Left forelimb (tissue), 1 donor: ENCODE measurements at regions not wholly inside any gene's neighbourhood (a gene's known extent, or its start where the extent isn't known, plus 50 kb on each side); places are given as distances from the start of the nearest gene placed in this dataset.
"Not testable (repeated sequence)": the region's sequence is repeated elsewhere in the genome, so short reads cannot be mapped to it uniquely, and the experiment has no call there.

Experiments used
- DNase-seq: peaks from one replicate; pipeline ENCODE4 v3.0.0-alpha.2; 2018; ENCODE audit warnings: low spot score

- no peak for DNase-seq
Observed at GRCh38 chr16:62760398-62760797, 724.2 kb upstream of the CDH8 start.

DNA sequence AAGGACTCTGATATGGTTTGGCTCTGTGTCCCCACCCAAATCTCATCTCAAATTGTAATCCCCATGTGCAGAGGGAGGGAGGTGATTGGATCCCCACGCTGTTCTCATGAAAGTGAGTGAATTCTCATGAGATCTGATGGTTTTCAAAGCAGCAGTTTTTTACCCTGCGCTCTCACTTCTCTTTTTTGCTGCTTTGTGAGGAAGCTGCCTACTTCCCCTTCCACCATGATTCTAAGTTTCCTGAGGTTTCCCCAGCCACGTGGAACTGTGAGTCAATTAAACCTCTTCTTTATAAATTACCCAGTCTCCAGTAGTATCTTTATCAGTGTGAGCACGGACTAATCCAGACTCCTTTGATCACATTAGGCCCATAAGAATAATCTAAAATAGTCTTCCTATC, 719.7 kb upstream of the CDH8 start:
- DNase-seq = no peak

- DNase-seq = no peak
Observed at GRCh38 chr16:62752854-62753253, 716.6 kb upstream of the CDH8 start.

DNA sequence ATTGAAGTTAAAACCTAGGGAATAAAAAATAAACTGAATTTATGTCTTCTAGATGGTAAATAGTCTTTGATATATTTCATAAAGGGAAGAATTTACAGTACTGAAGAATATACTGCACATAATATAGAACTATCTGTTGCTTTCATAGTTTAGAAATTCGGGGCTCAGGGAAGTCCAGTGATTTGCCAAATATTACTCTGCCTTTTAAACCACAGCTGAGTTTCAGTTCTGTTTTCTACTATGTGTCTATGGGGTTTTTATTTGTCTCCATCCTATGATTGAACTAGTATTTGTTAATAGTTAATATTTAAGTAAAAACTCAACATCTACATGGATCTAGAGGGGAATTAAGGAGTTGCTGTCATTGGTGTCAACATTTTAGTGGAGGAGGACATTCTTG, 715.0 kb upstream of the CDH8 start:
- no peak for DNase-seq

DNA sequence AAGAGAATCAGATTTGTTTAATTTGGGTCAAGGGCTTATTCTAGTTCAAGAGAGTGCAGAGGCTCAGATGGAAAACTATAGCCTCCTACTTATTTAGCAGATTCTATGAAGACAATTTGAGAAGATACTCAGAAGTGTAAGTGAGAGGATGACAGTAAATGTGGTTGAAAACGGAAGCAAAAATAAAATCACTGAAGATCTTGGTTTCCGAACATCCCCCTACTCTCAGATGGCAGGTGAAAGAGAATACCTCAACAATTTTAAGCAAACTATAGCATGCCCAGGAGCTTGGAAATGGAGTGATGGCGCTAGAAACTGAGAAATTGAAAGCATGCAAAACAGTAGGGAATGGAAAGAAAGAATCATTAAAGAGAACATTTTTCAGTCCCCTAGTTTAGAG, 705.5 kb upstream of the CDH8 start:
- no peak for DNase-seq

DNA sequence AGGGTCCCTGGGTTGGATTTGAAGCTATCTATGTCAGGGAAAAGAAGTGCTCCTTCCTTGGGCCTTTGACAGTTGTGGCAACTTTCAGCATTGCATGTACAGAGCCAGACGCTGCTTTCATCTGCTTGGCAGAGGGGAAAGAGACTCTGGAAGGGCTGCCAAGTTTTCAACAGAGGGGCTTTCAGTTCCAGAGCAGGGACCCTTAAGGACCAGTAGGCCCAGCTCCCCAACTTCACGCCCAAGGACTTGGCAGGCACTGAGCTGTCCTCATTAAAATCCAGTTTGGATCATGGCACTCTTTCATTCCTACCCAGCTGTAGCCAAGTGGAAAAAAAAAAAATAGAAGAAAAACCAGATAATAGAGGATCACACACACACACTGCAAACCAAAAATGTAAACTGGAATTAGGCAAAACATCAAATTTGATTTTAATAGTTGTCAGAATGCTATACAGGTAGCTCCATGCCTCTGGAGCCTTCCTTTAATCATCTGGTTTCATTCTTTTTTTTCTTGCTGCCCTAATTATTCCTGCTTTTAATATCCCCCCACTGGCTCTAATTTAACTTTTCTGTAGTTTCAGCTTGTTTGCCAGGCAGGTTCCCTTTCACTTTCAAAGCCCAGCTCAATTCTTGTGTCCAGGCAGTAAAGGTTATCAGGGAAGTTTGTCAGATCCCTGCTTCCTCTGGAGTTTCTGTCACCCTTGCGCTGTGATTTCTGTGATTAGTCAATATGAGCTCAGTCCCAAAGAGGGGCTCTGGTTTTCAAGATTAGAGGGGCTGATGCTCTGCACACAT, 702.6 kb upstream of the CDH8 start:
- no peak for DNase-seq

- DNase-seq = no peak
Observed at GRCh38 chr16:62732092-62732491, 695.9 kb upstream of the CDH8 start.

DNA sequence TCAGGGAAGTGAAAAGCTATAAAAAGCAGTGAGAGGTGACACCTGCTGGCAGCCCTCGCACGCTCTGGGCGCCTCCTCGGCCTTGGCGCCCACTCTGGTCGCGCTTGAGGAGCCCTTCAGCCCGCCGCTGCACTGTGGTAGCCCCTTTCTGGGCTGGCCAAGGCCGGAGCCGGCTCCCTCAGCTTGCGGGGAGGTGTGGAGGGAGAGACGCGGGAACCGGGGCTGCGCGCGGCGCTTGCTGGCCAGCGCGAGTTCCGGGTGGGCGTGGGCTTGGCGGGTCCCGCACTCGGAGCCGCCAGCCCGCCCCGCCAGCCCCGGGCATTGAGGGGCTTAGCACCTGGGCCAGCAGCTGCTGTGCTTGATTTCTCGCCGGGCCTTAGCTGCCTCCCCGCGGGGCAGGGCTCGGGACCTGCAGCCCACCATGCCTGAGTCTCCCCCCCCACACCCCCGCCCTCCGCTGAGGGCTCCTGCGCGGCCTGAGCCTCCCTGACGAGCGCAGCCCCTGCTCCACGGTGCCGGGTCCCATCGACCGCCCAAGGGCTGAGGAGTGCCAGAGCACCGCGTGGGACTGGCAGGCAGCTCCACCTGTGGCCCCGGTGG, 688.5 kb upstream of the CDH8 start:
- not testable (repeated sequence) for DNase-seq

GRCh38 chr16:62720651-62721050, 684.4 kb upstream of the CDH8 start:
- no peak for DNase-seq

DNA sequence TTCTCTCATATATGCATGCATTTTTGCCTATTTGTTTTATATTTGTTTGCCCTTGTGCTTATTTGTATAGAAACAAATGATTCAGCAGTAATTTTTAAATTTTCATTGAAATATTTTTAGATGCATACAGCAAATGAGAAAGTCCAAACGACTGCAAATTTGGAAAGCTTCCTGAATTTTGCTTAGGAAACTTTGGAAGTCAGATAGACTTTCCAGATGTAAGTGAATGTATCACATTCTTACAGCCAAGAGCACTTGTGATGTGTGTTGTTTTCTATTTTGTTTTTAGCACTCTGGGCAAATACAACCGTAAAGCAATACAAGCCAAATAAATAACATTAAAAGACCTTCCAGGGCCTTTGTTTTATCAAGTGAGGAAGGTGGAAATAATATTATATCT, 680.8 kb upstream of the CDH8 start:
- no peak for DNase-seq

GRCh38 chr16:62715701-62716100, 679.5 kb upstream of the CDH8 start:
- DNase-seq = no peak

GRCh38 chr16:62712566-62712965, 676.3 kb upstream of the CDH8 start:
- no peak for DNase-seq

- DNase-seq = no peak
Observed at GRCh38 chr16:62711797-62712196, 675.6 kb upstream of the CDH8 start.

GRCh38 chr16:62709794-62710193, 673.6 kb upstream of the CDH8 start:
- no peak for DNase-seq

DNA sequence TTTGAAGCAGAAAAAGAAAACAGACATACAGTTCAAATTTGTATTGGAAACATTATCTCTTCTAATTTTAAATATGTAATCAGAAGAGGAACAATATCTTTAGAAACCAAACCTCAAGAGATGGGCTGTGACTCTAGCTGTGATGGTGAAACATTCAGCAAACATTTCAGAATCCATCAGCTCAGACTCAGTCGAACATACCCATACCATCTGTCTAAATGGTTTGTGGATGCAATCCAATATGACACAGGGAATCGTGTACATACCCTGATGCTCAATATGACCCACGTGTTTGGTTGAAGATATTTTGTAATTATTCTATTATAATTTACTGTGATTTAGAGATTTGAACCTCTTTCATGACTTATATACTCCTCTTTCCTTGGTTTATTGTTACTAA, 665.2 kb upstream of the CDH8 start:
- no peak for DNase-seq

GRCh38 chr16:62700426-62701294, 664.4 kb upstream of the CDH8 start:
- DNase-seq = no peak

- no peak for DNase-seq
Observed at GRCh38 chr16:62692685-62693084, 656.4 kb upstream of the CDH8 start.

DNA sequence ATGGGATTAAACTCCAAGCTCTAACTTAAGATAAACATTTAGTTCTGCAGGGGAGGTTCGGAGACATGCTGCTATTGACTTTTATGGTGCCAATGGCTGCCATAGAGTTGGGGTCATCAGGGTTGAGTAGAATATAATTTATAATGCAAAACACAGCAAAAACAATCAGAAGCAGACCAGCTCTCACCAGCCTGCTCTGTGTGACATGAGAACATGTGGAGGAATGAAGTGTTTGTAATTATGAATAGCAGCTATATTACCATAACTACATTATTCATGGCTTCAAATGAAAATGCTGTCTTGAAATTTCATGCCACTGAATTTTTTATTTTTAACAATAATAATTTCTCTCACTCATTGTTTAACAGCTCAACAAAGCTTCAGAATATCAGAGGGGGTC, 645.6 kb upstream of the CDH8 start:
- DNase-seq = no peak

DNA sequence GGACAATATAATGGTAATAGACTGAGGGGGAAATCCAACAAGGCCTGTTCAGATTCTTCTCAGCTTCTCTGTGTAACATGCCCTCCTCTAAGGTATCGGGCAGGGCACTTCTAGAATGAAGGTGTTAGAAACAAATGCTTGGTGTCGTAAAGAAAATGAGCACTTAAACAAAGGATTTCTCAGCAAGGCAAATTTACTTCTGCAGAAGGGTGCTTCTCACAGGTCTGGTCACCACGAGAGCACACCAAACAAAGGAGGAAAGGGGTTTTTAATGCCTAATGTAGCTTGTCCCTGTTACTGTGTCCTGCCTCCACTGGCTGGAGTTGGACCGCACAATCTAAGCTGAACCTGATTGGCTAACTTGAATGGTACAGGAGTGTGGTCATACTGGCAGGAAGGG, 642.6 kb upstream of the CDH8 start:
- DNase-seq = no peak

- no peak for DNase-seq
Observed at GRCh38 chr16:62676306-62676705, 640.1 kb upstream of the CDH8 start.

- no peak for DNase-seq
Observed at GRCh38 chr16:62665269-62665668, 629.0 kb upstream of the CDH8 start.

- DNase-seq = no peak
Observed at GRCh38 chr16:62664566-62664965, 628.3 kb upstream of the CDH8 start.

- DNase-seq = no peak
Observed at GRCh38 chr16:62661435-62661834, 625.2 kb upstream of the CDH8 start.
